CD4-positive, alpha-beta T cell (primary cell): ENCODE measurements at regions not wholly inside any gene's neighbourhood (a gene's known extent, or its start where the extent isn't known, plus 50 kb on each side); places are given as distances from the start of the nearest gene placed in this dataset.

ENCODE experiments used
- ATAC-seq: fragments of 200-7000 bp; cut with Tn5 transposase; one replicate; pipeline ENCODE4 v1.10.0; 2022; ENCODE audit warnings: mild to moderate bottlenecking; ENCODE audit not compliant: poor library complexity
- CTCF ChIA-PET: fragments of 350-600 bp; sonication (Branson Sonifier 250); formaldehyde crosslinking; loops from one replicate; lab custom pipeline; 2021; ENCODE audit warnings: antibody characterized with exemption, inconsistent platforms; lab: Charles Lee
- POLR2A ChIA-PET: fragments of 350-600 bp; sonication (Branson Sonifier 250); formaldehyde crosslinking; loops from one replicate; lab custom pipeline; 2021; ENCODE audit warnings: antibody characterized with exemption, inconsistent platforms; lab: Charles Lee
- DNase-seq, 14 experiments: peaks; one replicate each; pipeline ENCODE4 v3.0.0-alpha.2; 2013 to 2020; ENCODE audit warnings: mixed read lengths in 2 of 14
- H3K27ac ChIP-seq, 2 donors: one replicate each; pipeline versions ENCODE4 v1.5.1 to v1.7.0; 2013; ENCODE audit warnings: low read length in 2 of 2, low read depth in 1 of 2, mild to moderate bottlenecking in 1 of 2
- H3K27me3 ChIP-seq, 2 experiments: 1 replicate in 1 of 2; 2 replicates in 1 of 2; pipeline versions ENCODE4 v1.6.1 to v1.7.0; 2013; ENCODE audit warnings: low read length in 2 of 2, control low read depth in 1 of 2, mild to moderate bottlenecking in 1 of 2, moderate library complexity in 1 of 2; ENCODE audit not compliant: insufficient read depth in 2 of 2, control insufficient read depth in 1 of 2
- H3K36me3 ChIP-seq: one replicate; pipeline ENCODE4 v1.6.1; 2013; ENCODE audit warnings: low read length, control low read depth; ENCODE audit not compliant: insufficient read depth
- H3K4me1 ChIP-seq: one replicate; pipeline ENCODE4 v1.6.1; 2013; ENCODE audit warnings: low read length, control low read depth; ENCODE audit not compliant: insufficient read depth
- H3K4me3 ChIP-seq: one replicate; pipeline ENCODE4 v1.5.1; 2013; ENCODE audit warnings: mild to moderate bottlenecking, low read length, moderate library complexity
- H3K9me3 ChIP-seq, 2 experiments: 1 replicate in 1 of 2; 2 replicates in 1 of 2; pipeline versions ENCODE4 v1.6.1 to v1.7.0; 2013; ENCODE audit warnings: low read length in 2 of 2, mild to moderate bottlenecking in 2 of 2, control low read depth in 1 of 2, moderate library complexity in 1 of 2; ENCODE audit not compliant: control insufficient read depth in 1 of 2, insufficient read depth in 1 of 2
- H3K27ac Mint-ChIP-seq: one replicate; pipeline ENCODE4 v1.8.0; 2020; ENCODE audit warnings: mixed read lengths
- H3K27me3 Mint-ChIP-seq: one replicate; pipeline ENCODE4 v1.8.0; 2021; ENCODE audit warnings: mixed read lengths
- H3K36me3 Mint-ChIP-seq: one replicate; pipeline ENCODE4 v1.8.0; 2021; ENCODE audit warnings: low read depth, mixed read lengths
- H3K4me1 Mint-ChIP-seq: one replicate; pipeline ENCODE4 v1.8.0; 2021; ENCODE audit warnings: low read depth, mixed read lengths
- H3K4me3 Mint-ChIP-seq: one replicate; pipeline ENCODE4 v1.8.0; 2020; ENCODE audit warnings: mild to moderate bottlenecking, mixed read lengths
- H3K9me3 Mint-ChIP-seq: one replicate; pipeline ENCODE4 v1.8.0; 2020; ENCODE audit warnings: mixed read lengths
- intact Hi-C, 2 experiments: fragments of 100-400 bp; cut with DNase I in 1 of 2; cut with micrococcal nuclease in 1 of 2; formaldehyde crosslinking; loops; one replicate each; pipeline versions ENCODE4 v1.15.1 to v1.9.0; 2023 to 2025; cut with DNase I, micrococcal nuclease
- TF ChIP-seq, protein P1 (sequence below): fragments of 200-600 bp; IDR thresholded peaks from one replicate; pipeline ENCODE4 v1.8.0; 2022; ENCODE audit warnings: antibody characterized with exemption, mild to moderate bottlenecking

- DNase-seq = no peak
- CTCF ChIA-PET = no interaction called here
- POLR2A ChIA-PET = no interaction called here
Measured at GRCh38 chr3:127081001-127081720, 98.2 kb downstream of the PLXNA1 start.

DNA sequence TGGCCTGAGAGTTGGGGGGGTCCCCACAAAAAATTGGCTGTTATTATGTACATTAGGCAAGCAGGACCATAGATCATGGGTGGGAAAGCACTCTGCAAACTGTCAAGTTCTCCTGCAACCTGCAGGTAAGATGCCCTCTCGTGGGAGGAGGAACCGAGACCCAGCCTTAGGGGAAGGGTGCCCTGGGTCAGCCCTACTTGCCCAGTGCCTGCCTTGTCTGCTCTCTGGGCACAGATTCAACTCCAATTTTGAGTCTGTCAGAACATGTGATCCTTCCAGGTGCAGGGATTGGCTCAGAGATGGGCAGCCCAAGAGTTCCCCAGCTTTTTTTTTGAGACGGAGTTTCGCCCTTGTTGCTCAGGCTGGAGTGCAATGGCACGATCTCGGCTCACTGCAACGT, 99.2 kb downstream of the PLXNA1 start:
- no peak overlapping the region for H3K4me3 Mint-ChIP-seq
- ChIA-PET CTCF (no interaction called here), POLR2A (no interaction called here)
- no peak overlapping the region for H3K27ac ChIP-seq
- intact Hi-C loops = no loop called here
- no peak for ATAC-seq
- H3K36me3 ChIP-seq = no peaks in the 10 kb centered on the region
- H3K36me3 Mint-ChIP-seq = no peaks in the 10 kb centered on the region
- H3K9me3 Mint-ChIP-seq = no peaks in the 10 kb centered on the region
- no peaks in the 10 kb centered on the region for H3K9me3 ChIP-seq
- H3K27ac Mint-ChIP-seq = no peak overlapping the region
- no peak overlapping the region for H3K4me3 ChIP-seq
- no peaks in the 10 kb centered on the region for H3K4me1 Mint-ChIP-seq
- no peaks in the 10 kb centered on the region for H3K27me3 ChIP-seq
- no peaks in the 10 kb centered on the region for H3K4me1 ChIP-seq
- TF ChIP-seq, protein P1, sequence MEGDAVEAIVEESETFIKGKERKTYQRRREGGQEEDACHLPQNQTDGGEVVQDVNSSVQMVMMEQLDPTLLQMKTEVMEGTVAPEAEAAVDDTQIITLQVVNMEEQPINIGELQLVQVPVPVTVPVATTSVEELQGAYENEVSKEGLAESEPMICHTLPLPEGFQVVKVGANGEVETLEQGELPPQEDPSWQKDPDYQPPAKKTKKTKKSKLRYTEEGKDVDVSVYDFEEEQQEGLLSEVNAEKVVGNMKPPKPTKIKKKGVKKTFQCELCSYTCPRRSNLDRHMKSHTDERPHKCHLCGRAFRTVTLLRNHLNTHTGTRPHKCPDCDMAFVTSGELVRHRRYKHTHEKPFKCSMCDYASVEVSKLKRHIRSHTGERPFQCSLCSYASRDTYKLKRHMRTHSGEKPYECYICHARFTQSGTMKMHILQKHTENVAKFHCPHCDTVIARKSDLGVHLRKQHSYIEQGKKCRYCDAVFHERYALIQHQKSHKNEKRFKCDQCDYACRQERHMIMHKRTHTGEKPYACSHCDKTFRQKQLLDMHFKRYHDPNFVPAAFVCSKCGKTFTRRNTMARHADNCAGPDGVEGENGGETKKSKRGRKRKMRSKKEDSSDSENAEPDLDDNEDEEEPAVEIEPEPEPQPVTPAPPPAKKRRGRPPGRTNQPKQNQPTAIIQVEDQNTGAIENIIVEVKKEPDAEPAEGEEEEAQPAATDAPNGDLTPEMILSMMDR = no peak
- no peak for DNase-seq
- H3K27me3 Mint-ChIP-seq = no peaks in the 10 kb centered on the region

More at GRCh38 chr3:127081001-127081720, 98.2 kb downstream of the PLXNA1 start:
- Mint-ChIP-seq H3K27ac (no peak overlapping the region), H3K9me3 (no peaks in the 10 kb centered on the region), H3K4me1 (no peaks in the 10 kb centered on the region), H3K36me3 (no peaks in the 10 kb centered on the region), H3K4me3 (no peak overlapping the region), H3K27me3 (no peaks in the 10 kb centered on the region)
- ATAC-seq = no peak
- Histone ChIP-seq H3K27ac (no peak overlapping the region), H3K36me3 (no peaks in the 10 kb centered on the region), H3K9me3 (peaks cover 0 to 6% of the 10 kb centered on the region in 2 experiments), H3K4me3 (no peak overlapping the region), H3K27me3 (no peaks in the 10 kb centered on the region), H3K4me1 (no peaks in the 10 kb centered on the region)
- intact Hi-C loops = no loop called here
- TF ChIP-seq, protein P1 = no peak

DNA sequence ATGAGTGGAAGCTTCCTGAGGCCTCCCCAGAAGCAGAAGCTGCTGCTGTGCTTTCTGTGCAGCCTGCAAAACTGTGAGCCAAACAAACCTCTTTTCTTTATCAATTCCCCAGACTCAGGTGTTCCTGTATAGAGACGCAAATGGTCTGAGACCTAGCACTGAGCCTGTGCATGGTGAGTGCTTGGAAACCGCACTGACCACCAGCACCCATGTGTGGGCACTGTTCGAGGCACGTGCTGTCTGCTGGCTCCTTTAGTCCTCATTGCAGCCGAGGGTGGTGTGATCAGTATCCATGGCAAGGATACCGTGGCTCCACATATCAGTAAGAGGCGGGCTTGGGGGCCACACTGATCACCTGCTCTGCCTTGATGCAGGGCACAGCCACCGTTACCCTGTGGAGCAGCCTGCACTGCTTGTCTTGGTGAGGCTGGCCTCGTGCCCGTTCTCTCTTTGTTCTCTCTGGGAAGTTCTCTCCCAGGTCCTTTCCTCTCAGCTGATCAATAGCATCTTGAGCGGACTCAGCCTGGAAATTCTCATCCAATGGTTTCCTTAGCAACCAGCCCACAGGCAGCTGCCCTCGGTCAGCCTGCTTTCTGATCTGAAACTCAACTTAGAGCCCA, 101.0 kb downstream of the PLXNA1 start:
- H3K36me3 Mint-ChIP-seq = no peaks in the 10 kb centered on the region
- H3K27ac ChIP-seq = no peak overlapping the region
- H3K9me3 ChIP-seq = no peaks in the 10 kb centered on the region
- H3K36me3 ChIP-seq = no peaks in the 10 kb centered on the region
- no peak for DNase-seq
- no peaks in the 10 kb centered on the region for H3K27me3 ChIP-seq
- H3K4me1 ChIP-seq = no peaks in the 10 kb centered on the region
- no peak overlapping the region for H3K4me3 ChIP-seq
- H3K27me3 Mint-ChIP-seq = no peaks in the 10 kb centered on the region
- intact Hi-C loops = no loop called here
- no peak for ATAC-seq
- TF ChIP-seq, protein P1 = no peak
- CTCF ChIA-PET = no interaction called here
- no peak overlapping the region for H3K27ac Mint-ChIP-seq
- no peaks in the 10 kb centered on the region for H3K4me1 Mint-ChIP-seq
- H3K9me3 Mint-ChIP-seq = no peaks in the 10 kb centered on the region
- POLR2A ChIA-PET = no interaction called here
- H3K4me3 Mint-ChIP-seq = no peak overlapping the region
